GM12892 (cell line): ENCODE measurements at regions not wholly inside any gene's neighbourhood (a gene's known extent, or its start where the extent isn't known, plus 50 kb on each side); places are given as distances from the start of the nearest gene placed in this dataset.

Source experiments
- POLR2A ChIP-seq: IDR thresholded peaks from 2 replicates; pipeline ENCODE4 v1.6.1; 2011; ENCODE audit warnings: low read depth, low read length, control low read depth
- POLR2AphosphoS5 ChIP-seq: IDR thresholded peaks from 2 replicates; pipeline ENCODE4 v1.6.1; 2011; ENCODE audit warnings: low read depth, low read length, control low read depth
- TAF1 ChIP-seq: IDR thresholded peaks from 2 replicates; pipeline ENCODE4 v1.6.1; 2011; ENCODE audit warnings: low read depth, mild to moderate bottlenecking, control low read depth, low read length, borderline replicate concordance

DNA sequence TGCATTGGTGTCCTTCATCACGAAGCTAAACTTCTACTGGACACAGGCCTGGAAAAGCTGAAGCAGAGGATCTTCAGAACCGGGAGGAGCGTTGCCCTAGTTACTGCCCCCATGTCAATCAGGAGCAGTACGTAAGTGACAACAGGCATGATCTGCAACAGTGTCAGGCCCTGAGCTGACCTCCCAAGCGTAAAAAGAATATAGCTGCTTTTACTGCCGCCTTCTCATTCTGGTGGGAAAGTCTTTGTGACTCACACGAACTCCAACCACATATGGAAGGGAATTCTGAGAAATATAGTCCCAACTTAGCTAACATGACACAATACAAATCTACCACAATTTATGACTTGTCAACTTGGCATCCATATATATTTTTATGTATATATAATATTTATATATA, 1007.7 kb upstream of the CDH2 start:
- TF ChIP-seq POLR2A (no peak), TAF1 (no peak), POLR2AphosphoS5 (no peak)
